Esophagus (tissue), 2 donors: ENCODE measurements at regions not wholly inside any gene's neighbourhood (a gene's known extent, or its start where the extent isn't known, plus 50 kb on each side); places are given as distances from the start of the nearest gene placed in this dataset.

Experiments used
- H3K27ac ChIP-seq, 2 donors: one replicate each; pipeline ENCODE4 v1.5.1; 2013; ENCODE audit warnings: low read depth in 2 of 2, mild to moderate bottlenecking in 2 of 2, inconsistent platforms in 1 of 2, low read length in 1 of 2, moderate library complexity in 1 of 2
- H3K27me3 ChIP-seq, 2 donors: one replicate each; pipeline ENCODE4 v1.6.1; 2013; ENCODE audit warnings: low read length in 2 of 2, control low read depth in 1 of 2, mild to moderate bottlenecking in 1 of 2; ENCODE audit not compliant: insufficient read depth in 2 of 2, control insufficient read depth in 1 of 2
- H3K36me3 ChIP-seq, 2 donors: one replicate each; pipeline ENCODE4 v1.6.1; 2013; ENCODE audit warnings: low read length in 1 of 2; ENCODE audit not compliant: control insufficient read depth in 2 of 2, insufficient read depth in 2 of 2
- H3K4me1 ChIP-seq, 2 donors: one replicate each; pipeline ENCODE4 v1.6.1; 2013; ENCODE audit warnings: low read length in 1 of 2; ENCODE audit not compliant: control insufficient read depth in 2 of 2, insufficient read depth in 2 of 2
- H3K4me3 ChIP-seq, 2 donors: one replicate each; pipeline ENCODE4 v1.5.1; 2013; ENCODE audit warnings: low read length in 2 of 2, mild to moderate bottlenecking in 2 of 2, low read depth in 1 of 2, moderate library complexity in 1 of 2
- H3K9me3 ChIP-seq, 2 donors: one replicate each; pipeline ENCODE4 v1.6.1; 2013; ENCODE audit warnings: mild to moderate bottlenecking in 2 of 2, low read depth in 1 of 2, low read length in 1 of 2, moderate library complexity in 1 of 2; ENCODE audit not compliant: control insufficient read depth in 2 of 2, insufficient read depth in 1 of 2
- WGBS, 2 donors: extraction: QIAGEN DNeasy Blood & Tissue Kit; methylation state at CpG; one replicate each; pipeline ENCODE4 v1.1.7; 2013; 5-methylcytosine and 5-hydroxymethylcytosine counted together
- donor health status: healthy with polysubstance abuse.
- donor health status: Bipolar disorder and iron deficiency.

DNA sequence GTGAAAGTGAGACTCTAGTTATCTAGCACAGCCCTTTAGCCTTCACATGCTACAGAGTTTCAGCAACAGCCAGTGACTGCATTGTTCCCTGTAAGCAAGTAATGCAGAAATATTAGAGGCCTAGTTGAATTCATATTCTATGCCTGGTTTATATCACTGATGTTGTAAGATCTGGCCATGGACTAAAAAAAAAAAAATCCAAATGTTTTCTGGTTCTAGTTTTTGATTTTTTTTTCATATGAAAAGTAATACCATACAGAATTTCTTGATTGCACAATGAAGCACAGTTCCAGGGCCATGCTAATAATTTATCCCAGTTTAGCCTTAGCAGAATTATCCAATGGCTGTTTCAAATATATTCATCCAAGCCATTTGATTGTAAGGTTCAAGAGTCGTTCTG, 341.5 kb upstream of the DDHD1 start:
- Histone ChIP-seq H3K4me1 (no peaks in the 10 kb centered on the region), H3K36me3 (no peaks in the 10 kb centered on the region), H3K4me3 (no peak overlapping the region), H3K27me3 (no peaks in the 10 kb centered on the region), H3K9me3 (no peaks in the 10 kb centered on the region), H3K27ac (no peak overlapping the region)
- WGBS, 2 donors, result 68 to 79% methylated on average over 1 of the region's 1 CpG

DNA sequence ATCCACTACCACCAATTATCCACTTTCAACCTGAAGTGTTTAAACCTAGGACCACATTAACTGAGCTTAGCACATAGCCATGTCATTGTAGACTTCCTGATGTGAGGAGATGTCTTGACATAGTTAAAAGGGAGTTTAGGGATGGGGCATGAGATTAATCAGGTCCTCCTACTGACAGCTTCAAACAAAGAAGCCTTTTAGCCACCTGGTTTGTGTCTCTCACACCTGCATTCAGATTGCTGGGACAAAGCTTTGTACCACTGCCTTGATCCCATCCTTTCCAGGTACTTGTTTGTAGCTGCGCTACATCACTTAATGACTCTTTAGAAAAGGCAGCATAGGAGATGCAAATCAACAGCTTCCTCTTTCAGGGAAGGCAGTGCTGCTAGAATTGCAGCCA, 340.7 kb upstream of the DDHD1 start:
- no peaks in the 10 kb centered on the region for H3K27me3 ChIP-seq
- WGBS, 2 donors, result 92 to 98% methylated on average over 1 of the region's 1 CpG
- H3K27ac ChIP-seq, result no peak overlapping the region
- H3K9me3 ChIP-seq, result no peaks in the 10 kb centered on the region
- no peaks in the 10 kb centered on the region for H3K36me3 ChIP-seq
- no peaks in the 10 kb centered on the region for H3K4me1 ChIP-seq
- H3K4me3 ChIP-seq, result no peak overlapping the region

- WGBS, 2 donors, result 49 to 55% methylated on average over 2 of the region's 2 CpGs
- Histone ChIP-seq H3K27ac (no peak overlapping the region), H3K27me3 (no peaks in the 10 kb centered on the region), H3K4me1 (no peaks in the 10 kb centered on the region), H3K4me3 (no peak overlapping the region), H3K9me3 (no peaks in the 10 kb centered on the region), H3K36me3 (no peaks in the 10 kb centered on the region)
Measured at GRCh38 chr14:53493320-53493719, 340.2 kb upstream of the DDHD1 start.

DNA sequence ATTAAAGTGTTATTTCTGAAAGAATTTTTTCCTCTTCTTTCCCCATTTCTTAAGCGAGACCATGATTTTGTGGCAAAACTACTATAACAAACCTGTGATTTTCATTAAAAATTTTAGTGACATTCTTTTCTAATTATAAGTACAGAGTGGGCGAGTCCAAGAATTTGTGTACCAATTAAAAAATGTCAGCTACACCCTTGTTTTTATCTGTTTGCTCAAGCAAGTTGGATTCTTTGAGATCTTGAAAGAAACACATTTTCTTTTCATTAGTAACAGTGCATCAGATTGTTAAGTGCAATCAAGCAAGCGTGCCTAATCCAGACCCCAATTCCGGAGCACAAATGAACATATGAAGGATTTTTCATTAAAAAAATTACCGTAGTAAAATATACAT, 338.8 kb upstream of the DDHD1 start:
- Histone ChIP-seq H3K9me3 (no peaks in the 10 kb centered on the region), H3K4me1 (no peaks in the 10 kb centered on the region), H3K4me3 (no peak overlapping the region), H3K36me3 (no peaks in the 10 kb centered on the region), H3K27ac (no peak overlapping the region), H3K27me3 (no peaks in the 10 kb centered on the region)
- 51 to 71% methylated on average over 5 of the region's 5 CpGs for WGBS, 2 donors

DNA sequence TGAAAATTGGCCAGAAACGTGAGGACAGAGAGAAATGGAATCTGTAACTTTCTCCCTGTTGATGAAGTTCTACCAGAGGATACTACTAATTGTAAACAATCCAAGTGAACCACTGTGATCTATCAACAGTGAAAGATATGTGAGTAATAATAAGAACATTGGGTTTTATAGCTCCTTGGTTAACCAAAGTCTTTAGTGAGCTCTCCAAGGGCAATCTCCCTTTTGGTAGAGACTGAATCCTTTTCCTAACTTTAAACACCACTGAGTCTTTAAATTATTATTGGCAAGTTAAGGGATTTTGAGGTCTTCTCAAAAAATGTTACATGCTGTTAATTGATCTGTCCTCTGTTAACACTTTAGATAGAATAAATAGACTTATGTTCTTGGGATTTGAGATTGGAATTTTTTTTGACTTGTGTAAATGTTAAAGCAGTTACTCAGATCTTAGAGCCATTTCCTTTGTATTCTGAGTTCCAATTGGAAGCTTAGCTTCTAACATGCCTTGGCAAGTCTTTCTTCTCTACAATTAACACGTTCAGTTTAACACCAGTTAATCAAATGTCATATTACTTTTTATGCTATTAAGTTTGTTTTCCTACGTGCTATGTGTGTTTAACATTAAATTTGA, 338.2 kb upstream of the DDHD1 start:
- H3K4me1 ChIP-seq, result no peaks in the 10 kb centered on the region
- H3K27ac ChIP-seq, result no peak overlapping the region
- no peaks in the 10 kb centered on the region for H3K36me3 ChIP-seq
- 32 to 47% methylated on average over 3 of the region's 3 CpGs for WGBS, 2 donors
- H3K4me3 ChIP-seq, result no peak overlapping the region
- no peaks in the 10 kb centered on the region for H3K27me3 ChIP-seq
- no peaks in the 10 kb centered on the region for H3K9me3 ChIP-seq

DNA sequence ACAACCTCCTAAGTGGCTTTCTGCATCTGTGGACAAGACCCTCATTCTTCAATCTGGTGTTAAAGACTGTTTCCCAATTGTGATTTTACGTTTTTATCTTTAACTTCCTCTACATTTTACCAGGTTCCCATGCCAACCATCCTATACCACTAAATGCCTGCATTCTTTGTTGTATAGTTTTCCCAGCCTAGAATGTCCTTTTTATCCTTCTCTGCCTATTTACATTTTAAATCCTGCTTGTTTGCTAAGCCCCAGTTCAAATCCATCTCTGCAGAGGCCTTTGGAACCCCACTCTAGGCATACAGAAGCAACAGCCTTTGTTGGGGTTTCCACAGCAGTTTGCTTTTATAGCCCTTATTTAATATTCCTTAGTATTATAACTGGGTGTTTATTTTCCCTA, 325.1 kb upstream of the DDHD1 start:
- Histone ChIP-seq H3K27ac (no peak overlapping the region), H3K4me3 (no peak overlapping the region), H3K9me3 (peaks cover 5 to 7% of the 10 kb centered on the region in 2 donors), H3K36me3 (no peaks in the 10 kb centered on the region), H3K4me1 (no peaks in the 10 kb centered on the region), H3K27me3 (no peaks in the 10 kb centered on the region)
- WGBS, 2 donors, result 73 to 82% methylated on average over 1 of the region's 1 CpG

DNA sequence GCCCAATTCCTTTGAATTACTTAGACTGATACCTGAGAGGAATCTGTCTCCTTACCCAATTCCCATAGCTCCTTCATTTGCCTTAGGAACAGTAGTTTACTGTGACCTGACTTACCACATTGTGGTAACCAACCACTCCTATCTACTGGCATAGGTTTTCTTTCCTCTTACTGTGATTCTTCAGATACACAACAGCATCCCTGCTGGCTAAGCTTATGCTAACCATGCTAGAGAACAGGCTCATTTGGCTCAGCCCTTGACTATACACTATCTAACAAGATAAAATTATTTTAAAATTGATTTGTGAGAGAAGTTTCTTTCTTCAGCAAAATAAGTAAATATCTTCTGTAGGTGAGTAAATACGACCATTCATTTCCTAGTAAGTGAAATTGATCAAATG, 320.4 kb upstream of the DDHD1 start:
- Histone ChIP-seq H3K4me3 (no peak overlapping the region), H3K27me3 (no peaks in the 10 kb centered on the region), H3K27ac (no peak overlapping the region), H3K36me3 (no peaks in the 10 kb centered on the region), H3K9me3 (no peaks in the 10 kb centered on the region), H3K4me1 (no peaks in the 10 kb centered on the region)
- 91 to 93% methylated on average over 1 of the region's 1 CpG for WGBS, 2 donors

GRCh38 chr14:53472306-53472705, 319.2 kb upstream of the DDHD1 start:
- H3K36me3 ChIP-seq, result no peaks in the 10 kb centered on the region
- H3K4me3 ChIP-seq, result no peak overlapping the region
- H3K4me1 ChIP-seq, result no peaks in the 10 kb centered on the region
- H3K27me3 ChIP-seq, result no peaks in the 10 kb centered on the region
- H3K27ac ChIP-seq, result no peak overlapping the region
- no peaks in the 10 kb centered on the region for H3K9me3 ChIP-seq

GRCh38 chr14:53470351-53471043, 317.4 kb upstream of the DDHD1 start:
- 62 to 73% methylated on average over 2 of the region's 2 CpGs for WGBS, 2 donors
- no peak overlapping the region for H3K4me3 ChIP-seq
- H3K27me3 ChIP-seq, result no peaks in the 10 kb centered on the region
- no peaks in the 10 kb centered on the region for H3K4me1 ChIP-seq
- H3K9me3 ChIP-seq, result no peaks in the 10 kb centered on the region
- no peak overlapping the region for H3K27ac ChIP-seq
- no peaks in the 10 kb centered on the region for H3K36me3 ChIP-seq

DNA sequence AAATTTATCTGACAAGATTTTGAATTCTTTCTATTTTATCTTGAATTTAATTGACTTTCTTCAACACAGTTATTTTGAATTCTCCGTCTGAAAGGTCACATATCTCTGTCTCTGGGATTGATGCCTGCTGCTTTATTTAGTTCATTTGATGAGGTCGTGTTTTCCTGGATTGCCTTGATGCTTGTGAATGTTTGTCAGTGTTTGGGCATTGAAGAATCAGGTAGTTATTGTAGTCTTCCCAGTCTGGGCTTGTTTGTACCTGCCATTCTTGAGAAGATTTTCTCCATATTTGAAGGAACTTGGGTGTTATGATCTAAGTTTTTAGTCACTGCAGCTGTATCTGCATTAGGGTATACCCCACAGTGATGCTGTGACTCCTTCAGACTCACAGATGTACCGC, 315.8 kb upstream of the DDHD1 start:
- Histone ChIP-seq H3K4me3 (no peak overlapping the region), H3K27ac (no peak overlapping the region), H3K27me3 (no peaks in the 10 kb centered on the region), H3K36me3 (no peaks in the 10 kb centered on the region), H3K4me1 (no peaks in the 10 kb centered on the region), H3K9me3 (no peaks in the 10 kb centered on the region)
- WGBS, 2 donors, result 69 to 70% methylated on average over 3 of the region's 3 CpGs
